HG03342 (cell line): ENCODE measurements at regions not wholly inside any gene's neighbourhood (a gene's known extent, or its start where the extent isn't known, plus 50 kb on each side); places are given as distances from the start of the nearest gene placed in this dataset.

Experiments used
- ATAC-seq: cut with Tn5 transposase; IDR thresholded peaks from one replicate; pipeline ENCODE4 v1.9.1; 2021; ENCODE audit warnings: mild to moderate bottlenecking, moderate library complexity; ENCODE audit not compliant: unreplicated experiment

DNA sequence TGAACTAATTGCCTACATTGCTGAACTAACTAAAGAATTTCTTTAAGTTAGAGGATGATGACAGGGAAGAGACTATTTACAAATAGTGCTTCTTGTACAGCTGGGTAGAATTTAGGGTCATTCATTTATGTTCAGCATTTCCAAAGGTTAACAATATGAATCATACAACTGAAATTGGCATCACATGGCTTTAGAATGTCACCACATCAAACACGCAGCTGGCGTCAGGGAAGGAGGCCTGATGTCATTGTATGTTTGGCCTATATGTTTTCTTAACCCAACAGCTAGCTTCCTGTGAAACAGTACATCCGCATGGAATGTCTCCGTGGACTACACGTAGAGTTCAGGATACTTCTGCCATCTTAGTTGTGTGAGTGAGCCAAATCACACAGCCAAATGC lies 99.0 kb upstream of the TNFSF11 start:
- ATAC-seq, result no peak

DNA sequence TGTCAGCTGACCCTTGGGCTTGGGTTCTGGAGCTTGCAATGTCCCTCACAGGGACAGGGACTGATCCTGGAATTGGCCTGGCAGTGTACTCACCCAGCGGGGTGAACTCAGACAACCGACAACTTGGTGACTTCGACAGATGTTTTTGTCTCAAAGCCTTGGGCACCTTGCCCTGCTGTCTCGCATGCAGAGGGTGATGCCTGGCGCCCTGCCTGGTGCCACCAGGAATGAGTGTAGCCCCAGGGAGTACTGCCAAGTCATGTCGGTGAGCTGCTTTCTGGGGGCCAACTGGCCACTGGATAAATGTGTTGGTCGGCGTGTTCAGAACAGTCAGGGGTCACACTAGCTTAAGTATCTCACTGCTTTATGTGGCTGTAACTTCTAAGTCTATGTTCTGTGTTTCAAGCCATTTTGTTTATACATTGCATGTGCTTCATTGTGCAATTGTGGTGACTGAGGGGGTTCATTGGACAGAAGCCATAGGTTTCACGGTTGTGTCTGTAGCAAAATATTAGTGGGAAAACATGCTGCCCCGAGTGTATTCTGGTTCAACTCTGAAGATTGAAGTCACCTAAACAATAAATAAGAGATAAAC lies 96.3 kb upstream of the TNFSF11 start:
- no peak for ATAC-seq

DNA sequence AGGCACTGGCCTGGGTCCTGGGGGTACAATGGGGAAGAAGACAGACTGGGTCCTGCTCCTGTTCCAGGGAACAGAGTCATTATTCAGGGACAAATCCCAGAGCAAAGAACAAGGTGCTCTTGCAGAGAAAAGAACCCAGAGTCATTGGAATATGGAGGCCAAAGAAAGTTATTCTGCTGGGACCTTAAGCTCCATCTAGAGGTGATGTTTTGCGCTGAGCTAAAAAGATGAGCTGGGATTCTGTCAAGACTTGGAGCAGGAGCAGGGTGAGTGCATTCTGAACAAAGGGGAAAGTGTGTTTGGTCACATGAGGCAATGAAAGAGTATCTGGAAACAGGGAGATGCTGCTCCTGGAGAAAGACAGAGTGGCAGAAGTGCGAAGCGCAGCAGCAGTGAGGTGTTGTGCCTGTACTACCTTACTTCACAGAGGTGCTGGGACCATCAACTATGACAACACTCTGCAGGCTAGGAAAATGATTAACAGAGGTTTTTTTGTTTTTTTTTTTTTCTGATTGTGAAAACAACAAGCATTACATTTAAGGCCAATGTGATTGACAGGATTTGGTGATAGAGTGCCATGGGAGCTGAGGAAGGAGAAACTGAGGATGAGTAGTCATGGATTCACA lies 95.3 kb upstream of the TNFSF11 start:
- ATAC-seq, result no peak

DNA sequence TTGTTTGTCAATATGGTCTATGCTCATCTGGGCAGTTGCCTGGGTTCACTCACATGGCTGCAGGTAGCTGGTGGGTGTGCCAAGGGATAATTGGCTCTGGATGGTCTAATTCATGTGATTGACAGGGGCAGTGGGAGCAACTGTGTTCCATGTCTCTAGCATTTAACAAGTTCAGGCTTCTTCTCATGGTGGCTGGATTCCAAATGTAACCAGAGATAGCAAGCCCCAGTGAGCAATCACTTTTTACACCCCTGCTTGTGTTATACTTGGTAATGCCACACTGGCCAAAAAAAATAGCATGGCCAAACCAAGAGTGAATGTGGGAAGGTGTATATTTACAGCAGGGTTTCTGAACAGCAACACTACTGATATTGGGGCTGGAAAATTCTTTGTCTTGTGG lies 89.6 kb upstream of the TNFSF11 start:
- ATAC-seq, result no peak

DNA sequence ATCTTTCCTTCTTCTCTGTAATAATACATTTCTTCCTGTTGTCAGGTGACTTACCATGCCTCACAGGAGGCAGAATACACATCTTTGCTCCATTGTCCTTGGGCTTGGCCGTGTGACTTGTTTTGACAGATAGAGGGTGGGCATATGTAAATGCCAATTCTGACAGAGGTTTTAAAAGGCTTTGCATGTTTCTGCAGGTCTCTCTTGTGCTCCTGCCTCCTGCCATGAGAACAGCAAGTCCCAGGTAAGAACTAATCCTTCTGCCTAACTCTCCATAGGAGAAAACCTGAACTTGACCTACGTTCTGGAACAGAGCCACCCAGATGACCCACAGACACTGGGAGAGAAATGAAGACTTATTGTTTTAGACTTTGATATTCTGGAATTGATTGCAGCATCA lies 88.7 kb upstream of the TNFSF11 start:
- no peak for ATAC-seq

DNA sequence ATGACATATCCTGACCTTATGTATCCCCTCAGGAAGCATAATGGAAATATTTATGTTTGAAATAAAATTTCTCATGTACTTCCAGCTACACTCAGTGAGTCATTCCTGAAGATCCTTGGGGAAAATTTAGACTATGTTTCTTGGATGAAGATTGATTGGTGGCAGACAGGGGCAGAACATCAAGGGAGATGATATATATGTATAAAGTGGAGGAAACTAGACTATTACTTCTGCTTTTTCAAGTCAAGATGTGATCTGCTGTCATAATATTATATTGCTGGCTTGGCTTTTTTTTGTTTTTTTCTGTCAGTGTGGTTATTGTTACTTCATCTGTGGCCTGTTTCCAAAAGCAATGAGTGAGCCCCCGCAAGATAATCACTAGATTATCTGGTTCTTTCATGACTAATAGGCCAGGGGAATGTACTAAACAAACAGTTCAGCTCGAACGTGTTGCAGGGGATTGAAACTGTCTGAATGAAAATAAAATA lies 87.2 kb upstream of the TNFSF11 start:
- no peak for ATAC-seq

DNA sequence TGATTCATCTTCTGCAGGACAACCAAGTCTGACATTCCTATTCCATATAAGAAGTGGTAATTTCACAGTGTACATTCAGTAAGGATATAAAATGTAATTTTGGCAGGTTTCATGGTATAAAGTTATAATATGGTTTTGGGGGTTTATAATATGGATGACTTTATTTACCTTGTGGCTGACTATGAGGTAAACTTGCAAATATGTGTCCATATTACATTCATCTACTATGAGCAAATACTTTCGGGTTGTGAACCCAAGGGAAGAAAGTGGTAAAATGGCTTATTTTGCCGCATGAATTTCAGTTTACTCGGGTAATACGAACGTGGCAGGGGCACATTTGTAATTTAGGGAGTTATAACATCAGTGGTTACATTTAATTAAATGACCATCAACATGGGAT lies 86.7 kb upstream of the TNFSF11 start:
- ATAC-seq, result no peak

DNA sequence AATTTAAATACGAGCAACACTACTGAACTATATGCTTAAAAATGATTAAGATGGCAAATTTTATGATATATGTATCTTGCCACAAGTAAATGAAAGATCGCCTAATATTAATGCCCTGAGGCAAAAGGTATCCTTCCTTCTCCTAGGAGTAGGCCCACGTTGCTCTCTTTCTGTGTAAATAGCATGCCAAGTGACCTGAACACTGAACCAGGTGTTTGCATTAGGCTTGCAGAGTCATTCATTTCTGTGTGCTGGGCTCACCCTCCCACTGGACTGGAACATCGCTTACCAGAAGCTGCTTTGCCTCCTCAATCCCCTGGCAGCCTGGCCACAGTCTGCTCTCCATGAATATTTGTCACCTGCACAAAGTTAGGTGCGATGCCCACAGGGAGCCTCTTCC lies 83.3 kb upstream of the TNFSF11 start:
- ATAC-seq, result no peak

DNA sequence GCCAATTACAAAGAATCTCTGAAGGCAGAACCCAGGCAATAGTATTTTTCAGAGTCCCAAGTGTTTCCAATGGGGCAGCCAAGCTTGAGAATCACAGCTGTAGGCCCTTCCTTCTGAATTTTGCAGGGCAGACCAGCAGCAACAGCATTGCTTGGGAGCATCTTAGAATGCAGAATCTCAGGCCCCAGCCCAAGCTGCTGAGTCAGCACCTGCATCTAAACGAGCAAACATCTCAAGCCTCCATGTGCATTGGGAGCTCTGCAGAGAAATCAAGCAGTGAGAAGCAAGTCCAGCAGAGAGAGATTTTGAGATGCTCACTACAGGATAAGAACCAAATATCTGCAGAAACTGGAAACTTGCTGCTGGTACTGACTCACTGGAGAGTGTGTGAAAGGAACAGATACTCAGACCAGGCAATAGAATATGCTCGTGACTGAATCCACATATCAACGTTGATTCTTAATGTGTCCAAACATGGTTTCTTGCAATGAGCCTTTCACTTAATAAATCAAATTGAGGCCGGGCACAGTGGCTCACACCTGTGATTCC lies 81.5 kb upstream of the TNFSF11 start:
- ATAC-seq, result no peak

DNA sequence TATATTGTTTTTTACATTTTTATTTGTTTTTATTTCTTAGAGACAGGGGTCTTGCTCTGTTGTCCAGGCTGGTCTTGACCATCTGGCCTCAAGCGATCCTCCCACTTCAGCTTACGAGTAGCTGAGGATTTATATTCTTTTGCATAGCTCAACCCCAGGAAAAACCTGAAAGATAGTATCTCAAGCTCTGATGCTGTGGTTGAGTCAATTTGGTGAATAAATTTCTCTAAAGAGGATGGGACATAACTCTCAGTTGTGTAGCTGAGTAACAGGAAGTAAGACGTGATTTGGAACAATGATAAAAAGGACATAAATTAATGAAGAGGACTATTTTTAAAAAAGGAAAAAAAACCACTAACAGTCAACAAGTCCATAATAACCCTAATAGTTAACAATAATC lies 79.8 kb upstream of the TNFSF11 start:
- ATAC-seq, result no peak

DNA sequence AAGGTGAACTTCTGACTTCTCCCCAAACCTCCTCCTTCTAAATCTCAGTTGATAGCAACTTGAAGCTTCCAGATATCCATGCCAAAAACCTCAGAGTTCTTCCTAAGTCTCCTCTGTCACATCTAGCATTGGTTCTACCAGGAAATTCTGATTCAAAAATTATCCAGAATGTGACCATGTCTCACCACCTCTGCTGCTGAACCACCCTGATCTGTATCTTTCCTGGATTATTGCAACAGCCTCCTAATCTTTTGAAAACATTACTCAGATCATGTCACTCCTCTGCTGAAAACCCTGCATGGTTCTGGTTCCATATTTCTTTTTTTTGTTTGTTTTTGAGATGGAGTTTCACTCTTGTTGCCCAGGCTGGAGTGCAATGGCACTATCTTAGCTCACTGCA lies 78.7 kb upstream of the TNFSF11 start:
- no peak for ATAC-seq

DNA sequence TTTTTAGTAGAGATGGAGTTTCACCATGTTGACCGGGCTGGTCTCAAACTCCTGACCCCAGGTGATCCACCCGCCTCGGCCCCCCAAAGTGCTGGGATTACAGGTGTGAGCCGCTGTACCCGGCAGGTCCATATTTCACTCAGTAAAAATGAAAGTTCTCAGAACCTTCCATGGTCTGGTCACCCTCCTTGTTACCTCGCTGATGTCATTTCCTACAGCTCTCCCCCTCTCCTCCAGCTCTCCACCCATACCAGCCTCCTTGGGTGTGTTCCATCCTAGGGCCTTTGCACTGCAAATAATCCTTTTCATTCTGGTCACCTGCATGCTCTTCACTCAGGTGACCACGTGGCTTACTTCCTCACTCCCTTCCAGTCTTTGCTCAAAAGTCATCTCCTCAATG lies 78.2 kb upstream of the TNFSF11 start:
- no peak for ATAC-seq

DNA sequence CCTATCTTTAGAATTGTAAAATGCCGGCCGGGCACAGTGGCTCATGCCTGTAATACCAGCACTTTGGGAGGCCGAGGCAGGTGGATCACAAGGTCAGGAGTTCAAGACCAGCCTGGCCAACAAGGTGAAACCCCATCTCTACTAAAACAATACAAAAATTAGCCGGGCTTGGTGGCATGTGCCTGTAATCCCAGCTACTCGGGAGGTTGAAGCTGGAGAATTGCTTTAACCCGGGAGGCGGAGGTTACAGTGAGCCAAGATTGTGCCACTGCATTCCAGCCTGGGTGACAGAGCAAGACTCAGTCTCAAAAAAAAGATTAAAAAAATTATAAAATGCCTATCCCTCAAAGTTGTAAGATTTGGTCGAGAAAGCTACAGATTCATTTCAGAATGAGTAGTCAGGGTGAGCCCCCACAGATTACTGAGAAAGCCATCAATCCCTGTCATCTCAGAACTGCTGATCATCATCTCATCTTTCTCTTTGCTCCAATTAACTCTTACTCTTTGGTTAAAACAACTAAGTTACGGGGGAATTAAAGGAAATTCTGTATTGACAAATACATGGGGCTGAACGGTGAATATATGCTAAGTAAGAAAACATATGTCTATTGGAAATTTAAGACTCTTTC lies 76.9 kb upstream of the TNFSF11 start:
- peak; percentile 33 for ATAC-seq

DNA sequence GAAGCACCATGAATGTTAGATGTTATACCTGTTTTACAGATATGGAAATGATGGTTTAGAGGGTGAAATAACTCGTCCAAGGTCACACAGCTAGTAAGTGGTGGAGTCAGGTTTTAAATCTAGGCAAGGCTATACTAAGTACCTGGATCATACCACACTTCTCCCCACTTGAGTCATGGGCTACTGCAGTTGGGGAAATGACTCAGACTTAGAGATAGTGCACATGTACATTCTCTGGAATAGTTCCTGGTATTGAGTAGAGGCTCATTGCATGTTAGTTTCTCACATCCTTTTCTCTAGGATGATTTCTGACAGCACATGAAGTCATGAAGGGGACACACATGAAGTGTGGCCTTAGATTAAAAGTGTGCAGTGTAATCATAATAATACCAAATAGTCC lies 76.2 kb upstream of the TNFSF11 start:
- peak; percentile 95 for ATAC-seq

DNA sequence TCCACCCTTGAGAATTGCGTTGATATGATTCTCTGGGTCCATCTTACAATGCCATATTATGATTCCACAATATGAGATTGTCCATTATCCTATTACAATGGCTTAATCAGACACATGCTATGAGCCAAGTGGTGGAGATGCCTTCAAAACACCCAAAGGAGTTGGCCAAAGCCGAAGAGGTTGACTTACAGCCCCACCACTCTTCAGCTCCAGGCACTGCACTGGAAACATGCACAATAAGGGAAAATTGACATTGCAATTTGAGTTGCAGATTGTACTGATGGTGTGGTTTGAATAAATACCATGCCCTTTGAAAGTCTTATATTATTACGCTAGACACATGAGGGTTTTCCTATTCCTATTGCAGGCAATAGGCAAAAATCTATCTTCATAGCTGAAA lies 75.4 kb upstream of the TNFSF11 start:
- ATAC-seq, result no peak
